IPS-20b (cell line): ENCODE measurements at regions not wholly inside any gene's neighbourhood (a gene's known extent, or its start where the extent isn't known, plus 50 kb on each side); places are given as distances from the start of the nearest gene placed in this dataset.

Experiments used
- H3K27ac ChIP-seq: one replicate; pipeline ENCODE4 v1.5.1; 2013; ENCODE audit warnings: low read length
- H3K27me3 ChIP-seq: 2 replicates; pipeline ENCODE4 v1.6.1; 2013; ENCODE audit warnings: mild to moderate bottlenecking, low read length, inconsistent platforms; ENCODE audit not compliant: insufficient read depth
- H3K36me3 ChIP-seq: 2 replicates; pipeline ENCODE4 v1.6.1; 2013; ENCODE audit warnings: low read depth, mild to moderate bottlenecking, inconsistent platforms, low read length, moderate library complexity; ENCODE audit not compliant: insufficient read depth
- H3K4me1 ChIP-seq: 2 replicates; pipeline ENCODE4 v1.6.1; 2013; ENCODE audit warnings: mild to moderate bottlenecking, control low read depth, inconsistent platforms, low read length, moderate library complexity; ENCODE audit not compliant: insufficient read depth
- H3K4me3 ChIP-seq: 2 replicates; pipeline ENCODE4 v1.5.1; 2013; ENCODE audit warnings: mild to moderate bottlenecking, low read length, inconsistent platforms
- H3K9ac ChIP-seq: 2 replicates; pipeline ENCODE4 v1.6.1; 2013; ENCODE audit warnings: low read depth, mild to moderate bottlenecking, inconsistent platforms, low read length, moderate library complexity
- H3K9me3 ChIP-seq: 2 replicates; pipeline ENCODE4 v1.6.1; 2013; ENCODE audit warnings: mild to moderate bottlenecking, low read depth, low read length, inconsistent platforms; ENCODE audit not compliant: insufficient read depth

GRCh38 chr5:54774281-54775170 lies 210.9 kb downstream of the ESM1 start:
- no peak overlapping the region for H3K9ac ChIP-seq
- no peaks in the 10 kb centered on the region for H3K36me3 ChIP-seq
- H3K27me3 ChIP-seq = no peaks in the 10 kb centered on the region
- H3K27ac ChIP-seq = no peak overlapping the region
- no peaks in the 10 kb centered on the region for H3K9me3 ChIP-seq
- no peaks in the 10 kb centered on the region for H3K4me1 ChIP-seq
- H3K4me3 ChIP-seq = no peak overlapping the region

GRCh38 chr5:54772684-54773083 lies 212.7 kb downstream of the ESM1 start:
- Histone ChIP-seq H3K4me1 (no peaks in the 10 kb centered on the region), H3K4me3 (no peak overlapping the region), H3K9me3 (no peaks in the 10 kb centered on the region), H3K36me3 (no peaks in the 10 kb centered on the region), H3K27ac (no peak overlapping the region), H3K27me3 (no peaks in the 10 kb centered on the region), H3K9ac (no peak overlapping the region)

GRCh38 chr5:54772231-54772630 lies 213.2 kb downstream of the ESM1 start:
- Histone ChIP-seq H3K27me3 (no peaks in the 10 kb centered on the region), H3K4me1 (no peaks in the 10 kb centered on the region), H3K36me3 (no peaks in the 10 kb centered on the region), H3K9me3 (no peaks in the 10 kb centered on the region), H3K4me3 (no peak overlapping the region), H3K27ac (no peak overlapping the region), H3K9ac (no peak overlapping the region)

- Histone ChIP-seq H3K4me1 (no peaks in the 10 kb centered on the region), H3K9me3 (no peaks in the 10 kb centered on the region), H3K9ac (no peak overlapping the region), H3K27me3 (no peaks in the 10 kb centered on the region), H3K4me3 (no peak overlapping the region), H3K27ac (no peak overlapping the region), H3K36me3 (no peaks in the 10 kb centered on the region)
These were observed 215.6 kb downstream of the ESM1 start for GRCh38 chr5:54769746-54770145.

GRCh38 chr5:54769072-54769471 lies 216.3 kb downstream of the ESM1 start:
- Histone ChIP-seq H3K4me3 (no peak overlapping the region), H3K9ac (no peak overlapping the region), H3K36me3 (no peaks in the 10 kb centered on the region), H3K27ac (no peak overlapping the region), H3K9me3 (no peaks in the 10 kb centered on the region), H3K27me3 (no peaks in the 10 kb centered on the region), H3K4me1 (no peaks in the 10 kb centered on the region)

GRCh38 chr5:54766748-54767147 lies 218.6 kb downstream of the ESM1 start:
- Histone ChIP-seq H3K27me3 (no peaks in the 10 kb centered on the region), H3K9me3 (no peaks in the 10 kb centered on the region), H3K36me3 (no peaks in the 10 kb centered on the region), H3K4me1 (no peaks in the 10 kb centered on the region), H3K4me3 (no peak overlapping the region), H3K27ac (no peak overlapping the region), H3K9ac (no peak overlapping the region)

GRCh38 chr5:54765165-54766028 lies 220.0 kb downstream of the ESM1 start:
- Histone ChIP-seq H3K36me3 (no peaks in the 10 kb centered on the region), H3K9me3 (no peaks in the 10 kb centered on the region), H3K27me3 (no peaks in the 10 kb centered on the region), H3K27ac (no peak overlapping the region), H3K9ac (no peak overlapping the region), H3K4me1 (no peaks in the 10 kb centered on the region), H3K4me3 (no peak overlapping the region)

GRCh38 chr5:54764102-54765090 lies 221.0 kb downstream of the ESM1 start:
- H3K27me3 ChIP-seq = no peaks in the 10 kb centered on the region
- no peak overlapping the region for H3K4me3 ChIP-seq
- H3K4me1 ChIP-seq = no peaks in the 10 kb centered on the region
- no peak overlapping the region for H3K9ac ChIP-seq
- no peak overlapping the region for H3K27ac ChIP-seq
- H3K9me3 ChIP-seq = no peaks in the 10 kb centered on the region
- H3K36me3 ChIP-seq = no peaks in the 10 kb centered on the region

- Histone ChIP-seq H3K4me1 (no peaks in the 10 kb centered on the region), H3K4me3 (no peak overlapping the region), H3K9ac (no peak overlapping the region), H3K27ac (no peak overlapping the region), H3K27me3 (no peaks in the 10 kb centered on the region), H3K36me3 (no peaks in the 10 kb centered on the region), H3K9me3 (no peaks in the 10 kb centered on the region)
These were observed 224.1 kb downstream of the ESM1 start for GRCh38 chr5:54761213-54761701.

- Histone ChIP-seq H3K9me3 (no peaks in the 10 kb centered on the region), H3K36me3 (no peaks in the 10 kb centered on the region), H3K9ac (no peak overlapping the region), H3K27ac (no peak overlapping the region), H3K27me3 (no peaks in the 10 kb centered on the region), H3K4me1 (no peaks in the 10 kb centered on the region), H3K4me3 (no peak overlapping the region)
These were observed 225.0 kb downstream of the ESM1 start for GRCh38 chr5:54760182-54760935.
